GM12873 (cell line): ENCODE measurements at regions not wholly inside any gene's neighbourhood (a gene's known extent, or its start where the extent isn't known, plus 50 kb on each side); places are given as distances from the start of the nearest gene placed in this dataset.

Experiments used
- TF ChIP-seq, protein P1 (sequence below): IDR thresholded peaks from 2 replicates; pipeline ENCODE4 v1.5.1; 2012; ENCODE audit warnings: low read depth, mild to moderate bottlenecking, moderate library complexity, low read length, control low read depth; ENCODE audit not compliant: insufficient read depth; ENCODE audit errors: missing control alignments

DNA sequence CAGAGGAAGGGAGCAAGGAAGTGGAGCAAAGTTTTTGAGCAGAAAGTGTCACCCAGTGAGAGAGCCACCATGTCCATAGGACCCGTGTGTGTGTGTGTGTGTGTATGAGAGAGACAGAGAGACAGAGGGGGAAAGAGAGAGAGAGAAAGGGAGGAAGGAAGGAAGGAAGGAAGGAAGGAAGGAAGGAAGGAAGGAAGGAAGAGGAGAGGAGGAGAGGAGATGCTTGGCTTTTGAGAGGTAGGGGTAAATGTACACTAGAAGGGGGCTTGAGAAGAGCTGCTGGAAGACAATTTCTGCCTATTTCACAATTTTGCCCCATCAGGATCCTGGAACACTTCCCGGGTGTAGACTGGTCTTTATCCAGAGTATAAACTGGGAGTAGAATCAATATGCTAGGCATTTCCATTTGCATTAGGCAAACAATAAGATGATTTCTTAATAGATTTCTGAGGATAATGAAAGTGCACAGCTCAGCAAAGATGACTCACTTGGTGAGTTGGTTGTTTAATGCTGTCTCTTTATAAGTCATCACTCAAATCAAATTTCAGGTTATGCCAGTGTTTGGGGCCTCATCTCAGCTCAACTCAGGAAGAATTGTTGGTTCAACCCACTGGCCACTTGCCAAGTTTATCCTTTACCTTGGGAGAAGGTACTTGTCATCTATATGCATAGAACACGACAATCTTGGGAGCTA is 70.0 kb upstream of the FAM13C start:
- TF ChIP-seq, protein P1, sequence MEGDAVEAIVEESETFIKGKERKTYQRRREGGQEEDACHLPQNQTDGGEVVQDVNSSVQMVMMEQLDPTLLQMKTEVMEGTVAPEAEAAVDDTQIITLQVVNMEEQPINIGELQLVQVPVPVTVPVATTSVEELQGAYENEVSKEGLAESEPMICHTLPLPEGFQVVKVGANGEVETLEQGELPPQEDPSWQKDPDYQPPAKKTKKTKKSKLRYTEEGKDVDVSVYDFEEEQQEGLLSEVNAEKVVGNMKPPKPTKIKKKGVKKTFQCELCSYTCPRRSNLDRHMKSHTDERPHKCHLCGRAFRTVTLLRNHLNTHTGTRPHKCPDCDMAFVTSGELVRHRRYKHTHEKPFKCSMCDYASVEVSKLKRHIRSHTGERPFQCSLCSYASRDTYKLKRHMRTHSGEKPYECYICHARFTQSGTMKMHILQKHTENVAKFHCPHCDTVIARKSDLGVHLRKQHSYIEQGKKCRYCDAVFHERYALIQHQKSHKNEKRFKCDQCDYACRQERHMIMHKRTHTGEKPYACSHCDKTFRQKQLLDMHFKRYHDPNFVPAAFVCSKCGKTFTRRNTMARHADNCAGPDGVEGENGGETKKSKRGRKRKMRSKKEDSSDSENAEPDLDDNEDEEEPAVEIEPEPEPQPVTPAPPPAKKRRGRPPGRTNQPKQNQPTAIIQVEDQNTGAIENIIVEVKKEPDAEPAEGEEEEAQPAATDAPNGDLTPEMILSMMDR: no peak
